ENCODE measurements at regions not wholly inside any gene's neighbourhood (a gene's known extent, or its start where the extent isn't known, plus 50 kb on each side); places are given as distances from the start of the nearest gene placed in this dataset.

DNA sequence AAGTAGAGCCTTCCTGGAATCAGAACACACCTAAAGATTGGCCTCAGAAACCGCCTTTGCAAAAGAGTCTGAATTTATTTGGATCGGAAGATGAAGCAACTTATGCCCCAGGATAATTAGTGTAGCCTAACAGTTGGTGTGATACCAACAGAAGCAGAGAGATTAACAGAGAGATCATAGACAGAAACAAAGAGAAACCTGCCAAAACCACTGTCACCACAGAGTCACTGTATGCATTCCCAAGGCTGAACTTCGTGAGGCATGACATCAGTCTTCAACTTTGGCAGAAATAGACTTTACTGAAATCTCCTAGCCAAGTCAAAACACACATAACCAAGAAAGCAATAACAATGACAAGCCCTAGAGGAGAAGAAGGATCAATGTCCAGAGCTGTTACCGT is 361.8 kb downstream of the ELAVL2 start:
- FAIRE-seq = no peak

DNA sequence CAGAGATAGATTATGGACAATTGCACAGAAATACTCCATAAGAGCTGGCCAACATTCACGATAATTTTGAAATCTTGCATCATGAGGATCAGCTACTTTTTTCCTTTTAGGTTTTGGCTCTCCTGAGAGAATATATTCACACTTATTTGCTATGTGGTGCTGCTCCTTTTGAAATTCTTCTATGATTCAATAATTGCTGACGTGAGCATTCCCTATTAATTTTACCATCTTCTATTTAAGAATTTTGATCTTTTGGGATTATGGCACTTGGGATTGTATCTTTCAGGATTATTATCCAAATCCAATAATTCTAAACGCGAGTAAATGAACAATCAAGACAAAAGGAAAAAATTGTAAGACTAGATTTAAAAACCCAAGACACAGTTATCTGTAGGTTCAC is 358.8 kb downstream of the ELAVL2 start:
- FAIRE-seq = no peak

DNA sequence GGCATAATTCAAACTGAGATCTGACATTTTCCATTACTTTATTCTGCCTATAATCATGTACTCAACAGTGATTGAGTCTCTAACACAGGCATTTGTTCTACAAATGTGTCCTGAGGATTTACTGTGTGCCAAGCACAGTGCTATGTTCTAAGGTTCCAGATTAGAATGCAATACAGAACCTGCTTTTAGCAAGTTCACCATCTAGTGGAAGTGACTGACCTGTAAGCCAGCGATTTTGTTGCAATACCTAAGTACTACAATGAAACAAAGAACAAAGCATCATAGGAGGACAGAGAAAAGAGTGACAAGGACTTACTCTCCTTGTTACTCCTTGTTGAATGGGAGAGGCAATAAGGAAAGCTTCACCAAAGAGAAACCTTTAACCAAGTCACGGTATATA is 348.1 kb downstream of the ELAVL2 start:
- FAIRE-seq = no peak

DNA sequence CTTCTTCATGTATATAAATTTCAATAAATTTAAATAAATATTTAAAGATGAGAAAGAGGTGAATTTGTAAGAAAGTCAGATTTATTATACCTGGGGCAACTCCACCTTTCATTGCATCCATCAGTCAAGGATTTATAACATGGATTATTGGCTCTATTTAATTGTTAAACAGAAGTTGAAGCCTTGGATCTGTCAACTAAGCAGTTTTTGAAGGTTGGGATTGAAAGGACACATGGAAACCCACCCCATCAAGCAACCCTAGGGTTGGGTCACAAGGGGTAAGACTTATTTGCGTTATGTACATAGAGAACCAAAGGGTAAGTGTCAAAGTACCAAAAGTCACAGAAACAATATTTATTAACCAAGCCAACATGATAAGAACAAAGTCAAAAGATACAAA is 342.5 kb downstream of the ELAVL2 start:
- no peak for FAIRE-seq

DNA sequence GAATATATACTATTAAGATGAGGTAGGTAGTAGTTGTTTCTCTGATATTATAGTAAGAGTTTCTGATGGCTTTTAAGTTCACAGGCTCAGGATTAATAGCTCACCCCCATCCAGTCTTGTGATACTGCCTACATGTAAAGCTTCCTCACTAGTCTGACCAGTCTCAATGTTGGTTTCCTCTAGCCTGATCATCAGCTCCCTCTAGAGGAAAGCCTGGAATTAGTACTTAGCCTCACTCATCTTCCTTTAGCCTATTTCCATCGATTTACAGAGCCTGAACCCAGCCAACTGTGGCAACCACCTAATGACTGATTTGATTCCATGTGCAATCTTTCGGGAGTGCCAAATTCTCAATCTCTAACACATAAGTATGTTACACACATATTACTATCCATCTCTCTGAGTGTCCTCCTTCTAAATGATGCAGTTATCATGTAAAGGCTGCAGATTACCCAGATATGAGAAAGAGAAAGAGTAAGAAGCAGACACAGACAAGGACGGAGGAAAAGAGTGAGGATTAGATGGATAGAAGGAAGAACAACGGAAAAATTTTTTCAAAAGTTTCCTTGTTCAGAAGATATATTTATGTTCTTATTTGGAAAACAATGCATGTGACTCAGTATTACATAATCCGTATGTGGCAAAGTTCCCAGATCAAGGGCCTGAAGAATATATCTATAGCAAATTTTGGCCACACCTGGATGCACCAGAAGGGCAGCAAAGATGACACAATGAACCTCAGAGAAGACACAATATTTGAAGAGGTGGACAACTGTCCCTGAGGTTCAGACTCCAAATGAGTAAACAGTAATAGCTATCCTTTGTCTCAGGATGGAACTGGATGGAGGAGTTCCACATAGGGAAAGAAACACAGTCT is 333.7 kb downstream of the ELAVL2 start:
- no peak for FAIRE-seq

DNA sequence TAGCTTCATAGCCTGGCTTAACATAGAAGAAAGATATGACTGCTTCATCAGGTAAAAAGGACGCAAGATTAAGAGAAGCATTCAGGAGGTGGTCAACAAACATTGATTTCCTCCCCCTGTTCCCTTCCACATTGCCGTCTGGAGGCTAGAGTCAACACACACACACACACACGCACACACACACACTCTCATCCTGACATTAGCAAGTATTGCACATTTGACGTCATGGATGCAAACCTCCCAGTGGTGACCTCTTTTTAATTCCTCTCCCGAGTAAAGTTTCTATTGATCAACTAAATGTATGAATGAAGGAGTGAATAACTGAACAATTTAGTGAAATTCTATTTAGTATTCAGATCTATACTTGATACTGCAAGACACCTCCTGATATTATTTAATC is 332.8 kb downstream of the ELAVL2 start:
- FAIRE-seq = no peak

DNA sequence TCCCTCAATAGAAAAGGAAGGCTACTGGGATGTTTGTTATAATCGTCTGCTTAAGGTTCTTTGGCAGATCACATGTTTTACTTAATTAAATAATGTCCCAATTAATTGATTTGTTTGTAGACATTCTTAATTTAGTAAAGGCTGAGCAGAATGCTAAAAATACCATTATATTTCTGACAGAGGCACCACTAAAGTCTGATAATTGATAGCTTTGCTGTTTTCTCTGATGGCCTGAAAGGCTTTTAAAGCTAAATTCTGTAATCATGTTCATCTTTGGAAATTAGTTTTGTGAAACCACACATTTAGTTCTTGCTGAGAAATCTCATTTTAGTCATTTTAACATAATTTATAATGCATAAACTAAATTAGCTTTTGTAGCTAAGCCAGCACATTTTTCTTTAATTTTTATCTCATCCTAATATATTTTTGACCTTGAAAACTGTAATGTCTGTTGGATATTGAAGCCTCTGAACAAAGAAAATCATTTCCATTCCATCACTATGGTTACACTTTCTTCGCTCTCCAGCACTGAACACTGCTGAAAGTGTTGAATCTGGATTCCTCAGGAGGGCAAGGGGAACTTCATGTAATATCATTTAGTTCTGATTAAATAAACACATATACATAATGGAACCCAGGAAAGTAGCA is 329.4 kb downstream of the ELAVL2 start:
- FAIRE-seq = no peak

DNA sequence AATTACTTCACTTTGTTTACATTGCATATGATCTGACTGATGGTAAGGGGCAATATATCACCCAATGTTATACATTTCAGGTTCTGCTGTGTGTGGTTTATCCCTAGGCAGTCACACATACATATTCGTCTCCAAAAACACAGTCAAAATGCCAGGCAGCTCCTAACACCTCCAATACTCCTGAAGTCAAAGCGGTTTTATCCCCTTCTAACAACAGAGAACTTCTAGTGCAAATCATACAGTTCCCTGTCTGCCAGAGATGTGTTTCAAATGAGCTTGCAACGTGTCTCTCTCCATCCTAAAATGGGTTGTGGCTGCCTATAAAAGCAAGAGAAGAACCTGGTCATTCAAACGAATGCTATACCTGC is 328.9 kb downstream of the ELAVL2 start:
- no peak for FAIRE-seq

DNA sequence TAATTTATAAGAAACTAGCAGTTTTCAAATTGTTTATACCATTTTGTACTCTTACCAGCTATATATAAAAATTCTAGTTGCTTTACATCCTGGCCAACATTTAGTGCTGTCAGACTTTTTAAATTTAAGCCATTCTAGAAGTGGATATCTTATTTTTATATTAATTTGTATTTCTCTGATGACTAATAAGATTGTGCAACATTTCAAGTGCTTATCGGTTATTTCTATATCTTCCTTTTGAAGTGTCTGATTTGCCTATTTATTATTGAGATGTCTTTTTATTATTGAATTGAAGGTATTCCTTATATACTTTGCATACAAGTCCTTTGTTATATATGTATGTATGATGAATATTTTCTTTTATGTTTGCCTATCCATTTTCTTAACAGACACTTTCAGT is 324.0 kb downstream of the ELAVL2 start:
- FAIRE-seq = no peak

DNA sequence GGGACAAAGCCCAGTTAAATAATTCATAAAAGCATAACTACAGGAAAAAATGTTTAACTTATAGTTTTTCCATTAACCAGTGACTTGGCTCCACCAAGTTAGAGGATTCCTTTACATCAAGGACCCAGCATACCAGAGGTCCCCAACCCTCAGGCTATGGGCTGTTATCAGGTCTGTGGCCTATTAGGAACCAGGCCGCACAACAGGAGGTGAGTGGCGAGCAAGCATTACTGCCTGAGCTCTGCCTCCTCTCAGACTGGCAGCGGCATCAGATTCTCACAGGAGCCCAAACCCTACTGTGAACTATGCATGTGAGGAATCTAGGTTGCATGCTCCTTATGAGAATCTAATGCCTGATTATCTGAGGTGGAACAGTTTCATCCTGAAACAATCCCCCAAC is 303.1 kb downstream of the ELAVL2 start:
- FAIRE-seq = no peak

DNA sequence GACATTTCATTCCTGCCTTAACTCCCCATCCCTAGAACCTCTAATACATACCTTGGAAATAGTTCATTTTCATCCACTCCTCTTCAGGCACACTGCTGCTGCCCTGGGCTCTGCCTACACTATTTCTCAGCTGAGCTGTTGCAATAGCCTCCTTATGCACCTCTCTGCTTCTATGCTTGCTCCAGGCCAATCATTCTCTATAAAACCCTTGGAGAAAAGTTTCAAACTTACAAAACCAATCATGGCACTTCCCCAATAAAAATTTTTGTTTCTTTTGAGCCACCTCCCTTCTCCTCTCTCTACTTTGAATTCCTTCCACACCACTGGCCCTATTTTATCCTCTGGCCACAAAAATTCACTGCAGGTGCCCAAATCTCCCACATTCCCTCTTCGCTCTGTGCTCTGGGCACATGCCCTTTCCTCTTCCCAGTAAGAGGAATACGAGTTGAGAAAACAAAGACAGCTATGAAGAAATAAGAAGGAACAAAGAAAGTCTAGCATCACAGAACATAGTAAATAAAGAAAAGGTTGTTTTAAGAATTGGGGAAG is 301.4 kb downstream of the ELAVL2 start:
- FAIRE-seq = no peak

DNA sequence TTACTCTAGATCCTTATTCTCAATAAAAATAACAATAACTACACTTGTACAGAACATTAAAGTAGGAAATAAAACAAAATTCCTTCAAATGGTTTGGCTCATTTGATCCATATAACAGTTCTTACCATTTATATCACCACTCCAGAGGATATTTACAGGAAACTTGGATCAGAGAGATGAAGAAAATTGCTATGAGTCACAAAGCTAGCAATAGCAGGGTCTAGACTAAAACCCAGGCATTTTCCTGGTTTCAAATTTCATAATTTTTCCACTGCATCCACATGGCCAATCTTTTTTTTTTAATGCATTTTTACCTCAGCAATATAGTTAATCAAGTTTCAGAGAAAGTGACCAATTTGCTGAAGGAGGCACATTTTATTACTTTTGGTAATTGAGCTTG is 299.2 kb downstream of the ELAVL2 start:
- FAIRE-seq = no peak

DNA sequence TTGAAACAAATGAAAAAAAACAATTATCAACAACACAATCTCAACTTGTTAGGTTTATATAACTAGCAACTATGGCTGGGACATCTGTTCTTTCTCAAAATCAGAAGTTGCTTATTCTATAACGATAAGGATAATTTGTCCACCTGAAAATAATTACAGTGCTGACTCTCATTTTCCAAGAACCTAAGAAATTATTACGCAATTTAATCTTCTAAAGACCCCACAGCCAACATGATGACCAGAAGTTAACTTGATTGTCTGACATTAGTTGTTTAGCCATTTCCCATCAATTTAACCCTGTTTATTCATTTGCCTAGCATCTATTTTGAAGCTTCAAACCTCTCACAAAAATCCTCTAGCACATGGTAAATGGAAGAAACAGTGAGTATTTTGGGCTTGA is 293.8 kb downstream of the ELAVL2 start:
- FAIRE-seq = no peak

DNA sequence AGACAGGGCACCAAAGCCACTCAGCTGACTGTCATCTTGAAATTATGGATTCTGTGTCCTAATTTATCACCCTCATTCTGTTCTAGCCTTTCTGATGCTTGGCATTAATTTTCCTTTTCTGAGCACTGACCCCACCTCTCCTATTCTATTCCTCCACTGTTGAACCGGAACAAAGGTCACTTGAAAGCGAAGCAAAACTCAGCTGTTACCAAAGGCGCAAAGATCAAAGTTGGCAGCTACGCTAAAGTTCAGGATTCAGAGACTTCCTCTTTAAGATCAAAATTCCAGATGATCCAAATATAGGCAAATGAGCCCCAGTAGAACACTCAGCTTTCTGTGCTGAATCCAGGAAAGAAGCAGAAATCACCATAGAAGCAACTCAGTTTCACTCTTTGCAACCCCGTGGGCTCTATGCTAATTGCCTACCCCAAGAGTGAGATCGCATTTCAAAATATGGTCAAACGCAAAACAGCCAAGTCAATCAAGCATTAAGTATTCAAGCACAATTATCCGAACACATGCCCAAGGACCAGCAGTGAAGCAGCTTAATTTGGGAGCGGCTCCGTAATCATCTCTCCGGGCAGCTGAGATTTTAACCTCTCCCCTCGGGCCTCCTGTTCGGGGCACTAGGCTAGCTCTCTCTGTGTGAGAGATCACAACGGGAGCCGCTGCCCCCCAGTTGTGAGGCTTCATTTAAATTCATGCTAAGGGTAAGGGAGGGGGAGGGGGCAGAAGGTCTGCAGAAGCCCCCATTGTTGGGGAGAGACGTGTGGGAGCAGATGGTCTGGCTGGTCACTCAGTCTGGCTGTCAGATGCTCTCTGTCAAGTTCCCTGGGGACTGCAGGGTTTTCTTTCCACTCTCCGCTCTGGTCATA is 288.6 kb downstream of the ELAVL2 start:
- no peak for FAIRE-seq

DNA sequence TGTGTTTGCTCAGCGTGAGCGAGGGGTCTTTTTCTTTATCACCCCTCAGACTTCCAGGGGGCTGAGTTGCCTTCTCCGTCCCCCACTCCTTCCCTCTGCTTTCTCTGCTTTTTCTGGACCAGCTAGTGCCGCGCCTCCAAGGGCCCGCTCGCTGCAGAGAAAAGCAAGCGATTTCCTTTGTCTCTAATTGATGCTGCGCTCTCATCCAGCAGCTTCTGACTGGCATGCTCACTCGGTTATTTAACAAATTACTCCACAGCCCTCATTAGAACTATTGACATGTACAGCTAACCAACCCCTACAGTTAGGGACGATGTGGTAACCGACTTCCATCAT is 288.0 kb downstream of the ELAVL2 start:
- FAIRE-seq = no peak

DNA sequence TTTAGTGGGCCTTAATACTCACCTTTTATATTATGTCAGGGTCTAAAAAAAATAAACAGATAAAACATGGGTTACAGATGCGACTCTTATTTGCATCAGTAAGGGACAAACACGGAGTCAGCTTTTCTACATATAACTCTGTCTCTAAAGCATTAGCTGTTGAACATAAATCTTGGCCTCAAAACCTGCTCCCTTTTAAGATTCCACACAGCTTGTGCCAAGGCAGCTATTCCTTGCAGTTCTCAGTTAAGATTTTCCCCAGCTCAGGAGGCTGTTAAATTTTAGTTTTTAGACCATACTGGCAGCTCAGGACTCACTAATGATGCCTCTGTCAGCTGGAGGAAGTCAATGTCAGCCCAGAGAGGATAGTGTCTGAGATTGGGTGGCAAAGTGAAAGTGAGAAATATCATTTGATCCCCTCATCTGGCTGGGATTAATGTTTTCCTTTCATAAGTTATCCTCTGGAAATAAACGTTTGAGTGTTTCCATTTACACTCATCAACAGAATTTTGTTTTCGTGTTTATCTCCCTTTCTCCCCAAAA is 287.5 kb downstream of the ELAVL2 start:
- no peak for FAIRE-seq

DNA sequence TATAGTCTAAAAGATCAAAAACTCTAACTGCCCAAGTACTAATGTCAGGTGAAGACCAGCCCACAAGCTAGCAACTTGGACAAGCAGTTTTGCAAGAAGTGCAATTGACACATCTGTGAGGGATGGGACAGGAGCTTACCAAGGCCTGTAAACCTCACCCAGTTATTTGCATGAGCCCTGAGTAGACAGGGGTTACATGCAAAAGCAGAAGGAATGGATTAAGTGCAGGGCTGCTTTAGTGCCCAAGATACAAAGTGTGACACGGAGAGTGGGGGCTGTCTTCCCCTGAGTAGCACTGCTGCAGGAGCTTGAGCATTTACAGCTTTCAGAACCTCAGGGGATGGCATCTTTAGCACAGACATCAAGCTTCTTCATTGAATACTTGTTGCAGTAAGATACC is 286.7 kb downstream of the ELAVL2 start:
- FAIRE-seq = no peak

DNA sequence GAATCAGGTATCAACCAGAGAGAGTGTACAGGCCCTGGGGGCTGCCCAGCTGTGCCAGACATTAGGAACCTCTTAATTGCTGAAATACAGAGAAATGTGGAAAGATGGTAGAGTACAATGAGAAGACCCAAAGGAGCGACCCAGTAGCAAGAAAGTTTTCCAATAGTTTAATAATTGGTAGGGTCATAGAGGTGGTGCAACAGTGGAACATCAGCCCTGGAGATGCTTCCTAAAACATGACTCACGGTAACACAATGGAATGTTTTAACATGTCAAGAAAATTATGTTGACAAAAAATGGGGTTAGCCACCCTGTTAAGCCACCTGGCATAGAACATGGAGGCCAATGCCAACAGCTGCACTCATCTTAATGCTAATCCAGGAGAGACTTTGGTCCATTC is 284.1 kb downstream of the ELAVL2 start:
- no peak for FAIRE-seq

DNA sequence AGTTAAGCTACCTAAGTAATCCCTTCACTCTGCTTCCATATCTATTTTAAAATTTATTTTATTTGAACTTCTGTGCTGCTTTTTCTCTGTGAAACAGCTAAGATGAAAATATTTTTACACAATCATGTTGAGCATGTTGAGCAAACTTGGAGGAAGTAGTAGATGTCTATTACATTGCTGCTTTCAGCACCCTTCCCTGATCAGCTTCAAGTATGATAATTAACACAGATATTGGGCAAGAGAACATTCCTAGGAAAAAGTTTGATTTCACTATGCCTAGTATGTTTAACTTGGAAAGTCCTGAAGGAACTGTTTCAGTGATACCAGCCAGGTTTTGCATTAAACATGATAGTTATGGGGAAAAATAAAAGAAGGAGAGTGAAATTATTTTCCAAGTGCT is 283.6 kb downstream of the ELAVL2 start:
- no peak for FAIRE-seq

DNA sequence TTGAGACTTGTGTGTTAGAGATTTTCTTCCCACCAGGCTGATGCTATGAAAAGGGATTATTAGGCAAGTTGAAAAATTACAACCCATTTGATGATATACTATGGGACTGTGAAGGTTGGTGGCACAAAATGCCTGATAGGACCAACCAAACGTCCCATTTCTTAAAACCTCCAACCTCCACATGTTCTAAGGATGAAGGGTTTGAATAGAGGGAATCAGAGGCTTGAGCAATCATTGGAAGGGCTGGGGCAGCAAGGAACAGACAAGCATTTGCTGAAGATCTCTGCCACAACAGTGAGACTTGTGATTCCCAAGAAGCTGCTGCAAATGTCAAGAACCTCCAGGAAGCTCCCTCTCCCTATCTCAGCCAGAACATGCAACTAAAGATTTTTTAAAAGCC is 283.1 kb downstream of the ELAVL2 start:
- no peak for FAIRE-seq

DNA sequence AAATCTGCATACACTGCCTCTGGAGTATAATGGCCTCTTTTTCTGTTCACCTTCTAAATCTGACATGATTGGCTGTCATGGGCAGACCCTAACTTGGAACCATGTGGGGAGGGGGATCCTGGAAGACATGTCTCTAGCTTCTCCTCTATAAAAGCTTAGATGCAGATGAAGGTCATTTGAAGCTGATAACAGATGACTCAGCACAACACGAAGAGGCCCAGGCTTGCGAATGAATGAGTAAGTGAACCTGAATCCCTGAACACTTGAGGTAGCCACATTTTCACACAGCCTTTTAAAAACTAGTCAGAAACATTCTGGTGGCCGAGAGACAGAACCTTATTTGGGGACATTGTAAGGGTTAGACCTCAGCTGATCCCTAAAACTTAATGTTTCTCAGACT is 282.6 kb downstream of the ELAVL2 start:
- no peak for FAIRE-seq

DNA sequence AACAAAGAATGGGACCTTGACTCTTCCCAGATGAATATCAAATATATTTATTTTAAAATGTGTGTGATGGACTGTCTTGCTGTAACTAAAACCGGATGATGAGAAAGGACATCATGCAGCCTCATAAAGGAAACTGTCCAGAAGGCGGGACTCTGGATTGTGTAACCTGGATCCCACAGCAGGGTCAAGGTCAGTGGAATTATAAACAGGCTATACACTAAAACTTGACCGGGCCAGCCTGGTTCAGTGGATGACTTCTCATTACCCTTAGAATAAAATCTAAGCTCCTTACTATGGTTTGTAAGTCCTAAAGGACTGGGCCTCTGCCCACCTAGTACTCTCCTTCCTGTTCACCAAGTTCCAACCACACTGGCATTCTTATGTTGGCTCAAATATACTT is 280.3 kb downstream of the ELAVL2 start:
- FAIRE-seq = no peak

DNA sequence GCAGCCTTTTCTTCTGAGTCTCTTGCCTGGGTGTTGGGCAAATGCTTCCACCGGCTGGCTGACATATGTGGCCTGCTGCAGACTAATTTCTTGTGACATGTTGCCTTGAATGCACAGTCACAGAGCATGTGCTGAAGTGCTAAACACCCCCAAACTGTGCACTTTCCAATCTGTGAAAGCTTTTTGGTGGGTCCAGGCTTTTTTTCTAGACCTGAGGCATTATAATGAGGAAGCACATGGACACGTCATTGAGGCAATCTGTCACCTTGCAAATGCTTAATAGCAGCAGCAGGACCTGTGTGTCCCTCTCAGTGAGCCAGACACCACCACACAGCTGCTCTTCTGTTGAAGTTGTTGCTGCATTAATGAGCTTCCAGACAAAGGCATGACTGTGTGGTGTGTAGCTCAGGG is 274.7 kb downstream of the ELAVL2 start:
- no peak for FAIRE-seq

Measured in islet of Langerhans (tissue), 1 donor.